ENCODE measurements at regions not wholly inside any gene's neighbourhood (a gene's known extent, or its start where the extent isn't known, plus 50 kb on each side); places are given as distances from the start of the nearest gene placed in this dataset.

- H3K79me2 ChIP-seq (ENCODE audit: control insufficient read depth, insufficient read depth, low read length): no peaks in the 10 kb centered on the region
- no peak overlapping the region for H3K4me3 ChIP-seq (ENCODE audit: control insufficient read depth in 2 of 3, extremely low read depth in 1 of 3, insufficient read depth in 2 of 3, low read depth in 1 of 3, low read length in 3 of 3)
- no peak overlapping the region for H3K4me2 ChIP-seq (ENCODE audit: control insufficient read depth, extremely low read depth, insufficient read depth, low read depth, low read length)
- dilution Hi-C loops (cut with MboI; ENCODE audit: extremely low pct_ligation_motif_present, low sequenced_read_pairs): no loop called here
- no peaks in the 10 kb centered on the region for H4K20me1 ChIP-seq (ENCODE audit: control insufficient read depth, extremely low read depth, insufficient read depth, low read length)
- DNase-seq (ENCODE audit: low read depth, low spot score) (no peak), FAIRE-seq (no peak)
- no peak for TF ChIP-seq EZH2 (IDR thresholded peaks at IDR 0.05; ENCODE audit: low read length)
- no peak for TF ChIP-seq CTCF (optimal IDR thresholded peaks at IDR 0.05 in 1 of 3, IDR thresholded peaks at IDR 0.05 in 1 of 3, conservative IDR thresholded peaks at IDR 0.05 in 1 of 3; ENCODE audit: extremely low read depth in 1 of 3, insufficient read depth in 2 of 3, low read length in 3 of 3)
- H3K9ac ChIP-seq (ENCODE audit: control insufficient read depth, extremely low read depth, insufficient read depth, low read length): no peak overlapping the region
- no peak overlapping the region for H2AFZ ChIP-seq (ENCODE audit: control insufficient read depth, low read length)
- H3K9me1 ChIP-seq (ENCODE audit: control insufficient read depth, extremely low read depth, insufficient read depth, low read length): no peaks in the 10 kb centered on the region
- peaks cover 5% of the 10 kb centered on the region for H3K4me1 ChIP-seq (ENCODE audit: control insufficient read depth, extremely low read depth, insufficient read depth, low read length)
- no peaks in the 10 kb centered on the region for H3K36me3 ChIP-seq (ENCODE audit: control insufficient read depth in 2 of 2, extremely low read depth in 1 of 2, insufficient read depth in 2 of 2, low read length in 2 of 2)
- H3K27ac ChIP-seq (ENCODE audit: control insufficient read depth, insufficient read depth, low read length): no peak overlapping the region
- H3K9me3 ChIP-seq (ENCODE audit: control insufficient read depth, low read depth, low read length): no peaks in the 10 kb centered on the region
- H3K27me3 ChIP-seq (ENCODE audit: control insufficient read depth, extremely low read depth, insufficient read depth, low read length): no peaks in the 10 kb centered on the region
These were observed 2293.6 kb downstream of the TP53TG3F start for GRCh38 chr16:35752773-35753558.

DNA sequence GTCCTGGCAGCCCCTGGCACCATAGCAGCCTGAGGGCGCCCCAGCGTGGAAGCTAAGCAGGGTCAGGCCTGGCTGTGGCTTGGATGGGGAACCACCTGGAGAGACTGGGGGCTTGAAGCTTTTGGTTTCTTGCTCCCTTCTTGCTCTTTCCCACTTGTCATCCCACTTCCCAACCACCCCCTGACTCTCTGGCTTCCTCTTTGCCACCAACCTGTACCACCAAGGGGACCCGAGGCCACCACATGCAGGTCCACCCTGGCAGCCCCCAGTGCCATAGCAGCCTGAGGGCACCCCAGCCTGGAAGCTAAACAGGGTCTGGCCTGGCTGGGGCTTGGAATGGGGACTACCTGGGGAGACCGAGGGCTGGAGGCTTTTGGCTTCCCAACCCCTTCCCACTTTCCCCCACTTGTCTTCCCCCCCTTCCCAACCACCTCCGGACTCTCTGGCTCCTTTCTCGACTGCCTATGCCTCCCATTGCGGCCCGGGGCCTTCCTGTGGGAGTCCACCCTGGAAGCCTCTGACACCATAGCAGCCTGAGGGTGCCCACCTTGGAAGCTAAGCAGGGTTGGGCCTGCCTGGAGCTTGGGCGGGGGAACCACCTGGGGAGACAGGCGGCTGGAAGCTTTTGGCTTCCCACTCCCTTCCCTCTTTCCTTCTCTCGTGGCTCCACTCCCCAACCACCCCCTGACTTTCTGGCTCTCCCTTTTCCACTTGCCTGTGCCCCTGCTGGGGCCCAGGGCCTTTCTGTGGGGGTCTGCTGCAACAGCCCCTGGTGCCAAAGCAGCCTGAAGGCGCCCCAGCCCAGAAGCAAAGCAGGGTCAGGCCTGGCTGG, 2294.4 kb downstream of the TP53TG3F start:
- Histone ChIP-seq H3K9me3 (ENCODE audit: control insufficient read depth, low read depth, low read length) (no peaks in the 10 kb centered on the region), H3K27ac (ENCODE audit: control insufficient read depth, insufficient read depth, low read length) (no peak overlapping the region), H3K9me1 (ENCODE audit: control insufficient read depth, extremely low read depth, insufficient read depth, low read length) (no peaks in the 10 kb centered on the region), H3K27me3 (ENCODE audit: control insufficient read depth, extremely low read depth, insufficient read depth, low read length) (no peaks in the 10 kb centered on the region), H2AFZ (ENCODE audit: control insufficient read depth, low read length) (no peak overlapping the region), H3K4me1 (ENCODE audit: control insufficient read depth, extremely low read depth, insufficient read depth, low read length) (peaks cover 5% of the 10 kb centered on the region), H3K4me3 (ENCODE audit: control insufficient read depth in 2 of 3, extremely low read depth in 1 of 3, insufficient read depth in 2 of 3, low read depth in 1 of 3, low read length in 3 of 3) (no peak overlapping the region), H3K36me3 (ENCODE audit: control insufficient read depth in 2 of 2, extremely low read depth in 1 of 2, insufficient read depth in 2 of 2, low read length in 2 of 2) (no peaks in the 10 kb centered on the region), H3K4me2 (ENCODE audit: control insufficient read depth, extremely low read depth, insufficient read depth, low read depth, low read length) (no peak overlapping the region), H3K79me2 (ENCODE audit: control insufficient read depth, insufficient read depth, low read length) (no peaks in the 10 kb centered on the region), H4K20me1 (ENCODE audit: control insufficient read depth, extremely low read depth, insufficient read depth, low read length) (no peaks in the 10 kb centered on the region), H3K9ac (ENCODE audit: control insufficient read depth, extremely low read depth, insufficient read depth, low read length) (no peak overlapping the region)
- dilution Hi-C loops (cut with MboI; ENCODE audit: extremely low pct_ligation_motif_present, low sequenced_read_pairs): no loop called here
- FAIRE-seq (no peak), DNase-seq (ENCODE audit: low read depth, low spot score) (no peak)
- TF ChIP-seq CTCF (optimal IDR thresholded peaks at IDR 0.05 in 1 of 3, IDR thresholded peaks at IDR 0.05 in 1 of 3, conservative IDR thresholded peaks at IDR 0.05 in 1 of 3; ENCODE audit: extremely low read depth in 1 of 3, insufficient read depth in 2 of 3, low read length in 3 of 3) (no peak), EZH2 (IDR thresholded peaks at IDR 0.05; ENCODE audit: low read length) (no peak)

All from keratinocyte (primary cell).